WTC11 (cell line): ENCODE measurements at regions not wholly inside any gene's neighbourhood (a gene's known extent, or its start where the extent isn't known, plus 50 kb on each side); places are given as distances from the start of the nearest gene placed in this dataset.

Experiments used
- ATAC-seq: fragments of 200-7000 bp; cut with Tn5 transposase; 2 replicates; pipeline ENCODE4 v1.10.0; 2021; ENCODE audit warnings: mild to moderate bottlenecking, moderate library complexity
- CTCF ChIA-PET: fragments of 300-600 bp; sonication (Branson Sonifier 250); formaldehyde crosslinking; loops from one replicate; lab custom pipeline; 2021; ENCODE audit warnings: antibody characterized with exemption; lab: Charles Lee
- POLR2A ChIA-PET: fragments of 350-600 bp; sonication (Branson Sonifier 250); formaldehyde crosslinking; loops from one replicate; lab custom pipeline; 2021; ENCODE audit warnings: antibody characterized with exemption; lab: Charles Lee
- DNase-seq: peaks from one replicate; pipeline ENCODE4 v3.0.0; 2021; ENCODE audit warnings: low spot score
- H3K27ac Mint-ChIP-seq: 2 replicates; pipeline ENCODE4 v1.8.0; 2021; ENCODE audit warnings: mixed read lengths
- H3K27me3 Mint-ChIP-seq: 2 replicates; pipeline ENCODE4 v1.8.0; 2021; ENCODE audit warnings: low read depth, mild to moderate bottlenecking, moderate library complexity, mixed read lengths
- H3K36me3 Mint-ChIP-seq: 2 replicates; pipeline ENCODE4 v1.8.0; 2021; ENCODE audit warnings: mixed read lengths
- H3K4me1 Mint-ChIP-seq: 2 replicates; pipeline ENCODE4 v1.8.0; 2022; ENCODE audit warnings: mixed read lengths
- H3K4me3 Mint-ChIP-seq: 2 replicates; pipeline ENCODE4 v1.8.0; 2021; ENCODE audit warnings: mild to moderate bottlenecking, moderate library complexity, mixed read lengths
- H3K9me3 Mint-ChIP-seq: 2 replicates; pipeline ENCODE4 v1.8.0; 2021; ENCODE audit warnings: mixed read lengths
- ATF2 ChIP-seq: sonication (generic); formaldehyde crosslinking; IDR thresholded peaks from 2 replicates; pipeline ENCODE4 v1.8.1; 2022; ENCODE audit warnings: low read depth, missing genetic modification reagents, borderline replicate concordance
- CREB1 ChIP-seq: sonication (generic); formaldehyde crosslinking; IDR thresholded peaks from 2 replicates; pipeline ENCODE4 v1.8.0; 2023; ENCODE audit warnings: mild to moderate bottlenecking, missing genetic modification reagents
- FOXP1 ChIP-seq: sonication (generic); formaldehyde crosslinking; IDR thresholded peaks from 2 replicates; pipeline ENCODE4 v1.8.0; 2022; ENCODE audit warnings: missing genetic modification reagents, mild to moderate bottlenecking, moderate library complexity, borderline replicate concordance
- KAT7 ChIP-seq: sonication (generic); formaldehyde crosslinking; IDR thresholded peaks from 2 replicates; pipeline ENCODE4 v1.8.1; 2023; ENCODE audit warnings: missing genetic modification reagents, mild to moderate bottlenecking, borderline replicate concordance
- NFATC4 ChIP-seq: fragments of 250-450 bp; sonication (Bioruptor Pico); IDR thresholded peaks from 2 replicates; pipeline ENCODE4 v1.9.0; 2021; ENCODE audit warnings: mild to moderate bottlenecking
- NR3C1 ChIP-seq: sonication (generic); formaldehyde crosslinking; conservative IDR thresholded peaks from 2 replicates; pipeline ENCODE4 v1.8.1; 2023; ENCODE audit warnings: low read depth, mild to moderate bottlenecking, missing genetic modification reagents
- OVOL2 ChIP-seq: fragments of 250-450 bp; sonication (Bioruptor Pico); IDR thresholded peaks from 2 replicates; pipeline ENCODE4 v1.9.0; 2021; ENCODE audit warnings: mild to moderate bottlenecking, borderline replicate concordance
- PRRX2 ChIP-seq: fragments of 250-450 bp; sonication (Bioruptor Pico); IDR thresholded peaks from 2 replicates; pipeline ENCODE4 v1.8.0; 2021; ENCODE audit warnings: mild to moderate bottlenecking
- SMAD3 ChIP-seq: sonication (generic); formaldehyde crosslinking; IDR thresholded peaks from 2 replicates; pipeline ENCODE4 v1.8.0; 2022; ENCODE audit warnings: missing genetic modification reagents, mild to moderate bottlenecking, borderline replicate concordance
- SOX15 ChIP-seq: fragments of 250-450 bp; sonication (Bioruptor Pico); IDR thresholded peaks from 2 replicates; pipeline ENCODE4 v1.9.0; 2021; ENCODE audit warnings: mild to moderate bottlenecking
- SP1 ChIP-seq: sonication (generic); formaldehyde crosslinking; conservative IDR thresholded peaks from 2 replicates; pipeline ENCODE4 v1.8.1; 2022; ENCODE audit warnings: missing genetic modification reagents
- ZNF121 ChIP-seq: sonication (generic); formaldehyde crosslinking; IDR thresholded peaks from 2 replicates; pipeline ENCODE4 v1.8.0; 2023; ENCODE audit warnings: missing genetic modification reagents
- ZNF138 ChIP-seq: sonication (generic); formaldehyde crosslinking; conservative IDR thresholded peaks from 2 replicates; pipeline ENCODE4 v1.8.1; 2022; ENCODE audit warnings: mild to moderate bottlenecking, moderate library complexity, missing genetic modification reagents
- ZNF423 ChIP-seq: fragments of 250-450 bp; sonication (Bioruptor Pico); IDR thresholded peaks from 2 replicates; pipeline ENCODE4 v2.1.2; 2022; ENCODE audit warnings: mild to moderate bottlenecking, moderate library complexity
- ZNF425 ChIP-seq: fragments of 250-450 bp; sonication (Bioruptor Pico); conservative IDR thresholded peaks from 2 replicates; pipeline ENCODE4 v1.9.0; 2021; ENCODE audit warnings: mild to moderate bottlenecking
- TF ChIP-seq, protein P1 (sequence below): fragments of 250-450 bp; sonication (Bioruptor Pico); IDR thresholded peaks from 2 replicates; pipeline ENCODE4 v1.9.0; 2021; ENCODE audit warnings: mild to moderate bottlenecking
- TF ChIP-seq, protein P2 (sequence below): sonication (generic); formaldehyde crosslinking; IDR thresholded peaks from 2 replicates; pipeline ENCODE4 v1.8.1; 2023; ENCODE audit warnings: mild to moderate bottlenecking, missing genetic modification reagents, moderate library complexity
- TF ChIP-seq, protein P3 (sequence below): sonication (generic); formaldehyde crosslinking; IDR thresholded peaks from 2 replicates; pipeline ENCODE4 v1.8.0; 2022; ENCODE audit warnings: mild to moderate bottlenecking, missing genetic modification reagents
- TF ChIP-seq, protein P4 (sequence below): sonication (generic); formaldehyde crosslinking; IDR thresholded peaks from 2 replicates; pipeline ENCODE4 v1.8.0; 2023; ENCODE audit warnings: missing genetic modification reagents, mild to moderate bottlenecking, borderline replicate concordance
- TF ChIP-seq, protein P5 (sequence below): sonication (generic); formaldehyde crosslinking; IDR thresholded peaks from 2 replicates; pipeline ENCODE4 v1.8.0; 2022; ENCODE audit warnings: mild to moderate bottlenecking, missing genetic modification reagents

GRCh38 chr1:181179987-181180365 lies 91.5 kb downstream of the IER5 start:
- Mint-ChIP-seq H3K4me1 (peaks cover 34% of the 10 kb centered on the region), H3K27ac (peak overlapping the region; percentile 71), H3K36me3 (no peaks in the 10 kb centered on the region), H3K9me3 (peaks cover 11% of the 10 kb centered on the region; the same call in 1 of the 2 replicates), H3K4me3 (peak overlapping the region; percentile 33), H3K27me3 (peaks cover 12% of the 10 kb centered on the region)
- TF ChIP-seq, protein P1, sequence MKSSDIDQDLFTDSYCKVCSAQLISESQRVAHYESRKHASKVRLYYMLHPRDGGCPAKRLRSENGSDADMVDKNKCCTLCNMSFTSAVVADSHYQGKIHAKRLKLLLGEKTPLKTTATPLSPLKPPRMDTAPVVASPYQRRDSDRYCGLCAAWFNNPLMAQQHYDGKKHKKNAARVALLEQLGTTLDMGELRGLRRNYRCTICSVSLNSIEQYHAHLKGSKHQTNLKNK (CRISPR knock-in tag), result no peak
- TF ChIP-seq NFATC4 (CRISPR knock-in tag), result no peak
- TF ChIP-seq, protein P2, sequence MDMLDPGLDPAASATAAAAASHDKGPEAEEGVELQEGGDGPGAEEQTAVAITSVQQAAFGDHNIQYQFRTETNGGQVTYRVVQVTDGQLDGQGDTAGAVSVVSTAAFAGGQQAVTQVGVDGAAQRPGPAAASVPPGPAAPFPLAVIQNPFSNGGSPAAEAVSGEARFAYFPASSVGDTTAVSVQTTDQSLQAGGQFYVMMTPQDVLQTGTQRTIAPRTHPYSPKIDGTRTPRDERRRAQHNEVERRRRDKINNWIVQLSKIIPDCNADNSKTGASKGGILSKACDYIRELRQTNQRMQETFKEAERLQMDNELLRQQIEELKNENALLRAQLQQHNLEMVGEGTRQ (CRISPR knock-in tag), result peak; percentile 28; the same call in 1 of the 2 replicates
- TF ChIP-seq, protein P3, sequence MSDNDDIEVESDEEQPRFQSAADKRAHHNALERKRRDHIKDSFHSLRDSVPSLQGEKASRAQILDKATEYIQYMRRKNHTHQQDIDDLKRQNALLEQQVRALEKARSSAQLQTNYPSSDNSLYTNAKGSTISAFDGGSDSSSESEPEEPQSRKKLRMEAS (CRISPR knock-in tag), result peak; percentile 66; the same call in 1 of the 2 replicates
- no peak for TF ChIP-seq FOXP1 (CRISPR knock-in tag)
- TF ChIP-seq, protein P4, sequence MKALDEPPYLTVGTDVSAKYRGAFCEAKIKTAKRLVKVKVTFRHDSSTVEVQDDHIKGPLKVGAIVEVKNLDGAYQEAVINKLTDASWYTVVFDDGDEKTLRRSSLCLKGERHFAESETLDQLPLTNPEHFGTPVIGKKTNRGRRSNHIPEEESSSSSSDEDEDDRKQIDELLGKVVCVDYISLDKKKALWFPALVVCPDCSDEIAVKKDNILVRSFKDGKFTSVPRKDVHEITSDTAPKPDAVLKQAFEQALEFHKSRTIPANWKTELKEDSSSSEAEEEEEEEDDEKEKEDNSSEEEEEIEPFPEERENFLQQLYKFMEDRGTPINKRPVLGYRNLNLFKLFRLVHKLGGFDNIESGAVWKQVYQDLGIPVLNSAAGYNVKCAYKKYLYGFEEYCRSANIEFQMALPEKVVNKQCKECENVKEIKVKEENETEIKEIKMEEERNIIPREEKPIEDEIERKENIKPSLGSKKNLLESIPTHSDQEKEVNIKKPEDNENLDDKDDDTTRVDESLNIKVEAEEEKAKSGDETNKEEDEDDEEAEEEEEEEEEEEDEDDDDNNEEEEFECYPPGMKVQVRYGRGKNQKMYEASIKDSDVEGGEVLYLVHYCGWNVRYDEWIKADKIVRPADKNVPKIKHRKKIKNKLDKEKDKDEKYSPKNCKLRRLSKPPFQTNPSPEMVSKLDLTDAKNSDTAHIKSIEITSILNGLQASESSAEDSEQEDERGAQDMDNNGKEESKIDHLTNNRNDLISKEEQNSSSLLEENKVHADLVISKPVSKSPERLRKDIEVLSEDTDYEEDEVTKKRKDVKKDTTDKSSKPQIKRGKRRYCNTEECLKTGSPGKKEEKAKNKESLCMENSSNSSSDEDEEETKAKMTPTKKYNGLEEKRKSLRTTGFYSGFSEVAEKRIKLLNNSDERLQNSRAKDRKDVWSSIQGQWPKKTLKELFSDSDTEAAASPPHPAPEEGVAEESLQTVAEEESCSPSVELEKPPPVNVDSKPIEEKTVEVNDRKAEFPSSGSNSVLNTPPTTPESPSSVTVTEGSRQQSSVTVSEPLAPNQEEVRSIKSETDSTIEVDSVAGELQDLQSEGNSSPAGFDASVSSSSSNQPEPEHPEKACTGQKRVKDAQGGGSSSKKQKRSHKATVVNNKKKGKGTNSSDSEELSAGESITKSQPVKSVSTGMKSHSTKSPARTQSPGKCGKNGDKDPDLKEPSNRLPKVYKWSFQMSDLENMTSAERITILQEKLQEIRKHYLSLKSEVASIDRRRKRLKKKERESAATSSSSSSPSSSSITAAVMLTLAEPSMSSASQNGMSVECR (CRISPR knock-in tag), result no peak
- peak; percentile 61 for DNase-seq
- peak; percentile 64 for ATAC-seq
- CTCF ChIA-PET, result interaction anchor here (0.8 to 4.3 kb wide), 7 partner anchors 9 to 257 kb away, joined by 3 to 34 read pairs (median 6); no protein-coding TSS in a partner anchor
- POLR2A ChIA-PET, result no interaction called here

- H3K36me3 Mint-ChIP-seq, result no peaks in the 10 kb centered on the region
- peak overlapping the region; percentile 71 for H3K27ac Mint-ChIP-seq
- ATAC-seq (peak; percentile 31), DNase-seq (peak; percentile 31)
- peaks cover 34% of the 10 kb centered on the region for H3K4me1 Mint-ChIP-seq
- peaks cover 13% of the 10 kb centered on the region for H3K27me3 Mint-ChIP-seq
- TF ChIP-seq SMAD3 (CRISPR knock-in tag), result no peak
- no peak for TF ChIP-seq OVOL2 (CRISPR knock-in tag)
- TF ChIP-seq ZNF121 (CRISPR knock-in tag), result no peak
- no peak for TF ChIP-seq SOX15 (CRISPR knock-in tag)
- TF ChIP-seq ZNF423, result 0 out of 2 replicates have a peak, but pooled peaks have one; percentile 18
- TF ChIP-seq CREB1 (CRISPR knock-in tag), result no peak
- TF ChIP-seq SP1 (CRISPR knock-in tag), result 0 out of 2 replicates have a peak, but pooled peaks have one; percentile 2
- TF ChIP-seq ZNF138 (CRISPR knock-in tag), result peak; percentile 66; the same call in 1 of the 2 replicates
- no peak for TF ChIP-seq ZNF425 (CRISPR knock-in tag)
- no peak for TF ChIP-seq NR3C1 (CRISPR knock-in tag)
- TF ChIP-seq, protein P5, sequence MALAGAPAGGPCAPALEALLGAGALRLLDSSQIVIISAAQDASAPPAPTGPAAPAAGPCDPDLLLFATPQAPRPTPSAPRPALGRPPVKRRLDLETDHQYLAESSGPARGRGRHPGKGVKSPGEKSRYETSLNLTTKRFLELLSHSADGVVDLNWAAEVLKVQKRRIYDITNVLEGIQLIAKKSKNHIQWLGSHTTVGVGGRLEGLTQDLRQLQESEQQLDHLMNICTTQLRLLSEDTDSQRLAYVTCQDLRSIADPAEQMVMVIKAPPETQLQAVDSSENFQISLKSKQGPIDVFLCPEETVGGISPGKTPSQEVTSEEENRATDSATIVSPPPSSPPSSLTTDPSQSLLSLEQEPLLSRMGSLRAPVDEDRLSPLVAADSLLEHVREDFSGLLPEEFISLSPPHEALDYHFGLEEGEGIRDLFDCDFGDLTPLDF (CRISPR knock-in tag), result no peak
- no peak for TF ChIP-seq KAT7 (CRISPR knock-in tag)
- no peak for TF ChIP-seq ATF2 (CRISPR knock-in tag)
- TF ChIP-seq PRRX2 (CRISPR knock-in tag), result no peak
- ChIA-PET POLR2A (no interaction called here), CTCF (interaction anchor here (0.6 to 4.3 kb wide), 9 partner anchors 9 to 679 kb away, joined by 3 to 34 read pairs (median 4); no protein-coding TSS in a partner anchor)
- peaks cover 11% of the 10 kb centered on the region; the same call in 1 of the 2 replicates for H3K9me3 Mint-ChIP-seq
- peak overlapping the region; percentile 33 for H3K4me3 Mint-ChIP-seq
These were observed 92.0 kb downstream of the IER5 start for GRCh38 chr1:181180407-181181031.
